GM18505 (cell line): ENCODE measurements at regions not wholly inside any gene's neighbourhood (a gene's known extent, or its start where the extent isn't known, plus 50 kb on each side); places are given as distances from the start of the nearest gene placed in this dataset.

Experiments used
- ATAC-seq: cut with Tn5 transposase; IDR thresholded peaks from one replicate; pipeline ENCODE4 v1.9.1; 2021; ENCODE audit not compliant: unreplicated experiment
- POLR2A ChIP-seq: IDR thresholded peaks from 4 replicates; pipeline ENCODE4 v1.6.1; 2011; ENCODE audit warnings: borderline replicate concordance; ENCODE audit not compliant: insufficient read depth, insufficient read length; ENCODE audit errors: extremely low read depth

DNA sequence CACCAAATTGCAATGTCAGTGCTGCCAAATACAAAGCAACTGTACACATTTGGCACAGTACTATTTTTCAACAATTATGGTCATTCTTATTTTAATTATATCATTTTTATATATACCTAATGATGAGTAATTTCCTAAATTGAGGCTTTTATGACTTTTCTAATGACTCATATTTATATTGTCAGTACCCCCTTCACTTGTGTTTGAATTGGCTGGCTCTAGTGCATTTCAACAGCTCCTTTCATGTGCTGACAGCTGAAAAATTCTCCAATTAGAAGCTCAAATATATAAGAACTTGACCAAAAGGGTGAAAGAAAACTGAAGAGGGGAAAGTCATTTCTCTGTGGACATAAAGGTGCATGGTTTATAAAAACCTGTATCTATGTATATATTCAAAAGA, 263.3 kb downstream of the SLITRK1 start:
- ATAC-seq = no peak
- TF ChIP-seq POLR2A = no peak

DNA sequence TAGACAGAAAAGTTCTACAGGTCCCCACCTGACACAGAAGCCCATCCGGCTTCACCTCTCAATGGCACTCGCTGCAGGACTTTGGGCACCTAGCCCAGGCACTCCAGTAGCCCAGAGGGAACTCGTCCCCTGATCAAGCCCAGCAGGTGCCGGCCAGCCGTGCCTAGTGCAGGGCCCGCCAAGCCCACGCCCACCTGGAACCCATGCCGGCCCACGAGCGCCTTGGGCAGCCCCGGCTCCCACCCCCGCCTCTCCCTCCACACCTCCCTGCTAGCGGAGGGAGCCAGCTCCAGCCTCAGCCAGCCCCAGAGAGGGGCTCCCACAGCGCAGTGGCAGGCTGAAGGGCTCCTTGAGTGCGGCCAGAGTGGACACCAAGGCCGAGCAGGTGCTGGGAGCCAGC, 268.8 kb downstream of the SLITRK1 start:
- no peak for ATAC-seq
- no peak for TF ChIP-seq POLR2A

DNA sequence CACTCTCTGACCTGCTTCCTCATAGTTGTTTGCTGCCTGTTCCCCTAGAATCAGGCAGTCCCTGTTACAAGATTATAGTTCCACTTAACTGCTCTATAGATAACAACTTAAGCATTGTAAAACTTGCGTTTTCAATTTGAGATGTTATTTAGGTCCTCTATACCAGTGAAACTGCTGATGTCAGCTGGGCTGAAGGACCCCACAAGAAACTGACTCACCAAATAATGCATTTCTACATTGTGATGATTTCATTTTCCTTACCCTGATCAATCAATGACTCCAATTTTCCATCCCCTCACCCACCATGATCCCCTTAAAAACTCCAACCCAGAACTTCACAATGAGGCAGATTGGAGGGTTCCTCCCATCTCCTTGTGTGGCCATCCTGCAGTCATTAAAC, 280.7 kb downstream of the SLITRK1 start:
- no peak for TF ChIP-seq POLR2A
- ATAC-seq = no peak

DNA sequence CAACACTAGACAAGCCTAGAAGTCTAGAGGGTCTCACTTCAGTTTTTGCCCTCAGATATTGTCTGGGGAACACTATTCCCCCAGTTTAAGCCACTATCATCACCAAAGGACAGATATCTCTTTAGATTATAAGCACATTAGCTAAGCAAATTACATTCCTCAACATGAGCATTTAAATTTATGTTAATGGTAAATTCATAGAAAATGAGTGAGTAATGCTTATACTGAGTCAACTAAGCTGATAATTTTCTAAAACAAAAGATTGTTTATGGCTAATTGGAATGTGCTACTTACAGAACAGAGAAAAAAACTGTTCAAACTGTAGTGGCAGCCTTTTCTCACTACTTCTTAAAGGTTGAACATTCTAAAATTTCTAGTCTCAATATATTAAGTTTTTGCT, 290.2 kb downstream of the SLITRK1 start:
- no peak for TF ChIP-seq POLR2A
- no peak for ATAC-seq

DNA sequence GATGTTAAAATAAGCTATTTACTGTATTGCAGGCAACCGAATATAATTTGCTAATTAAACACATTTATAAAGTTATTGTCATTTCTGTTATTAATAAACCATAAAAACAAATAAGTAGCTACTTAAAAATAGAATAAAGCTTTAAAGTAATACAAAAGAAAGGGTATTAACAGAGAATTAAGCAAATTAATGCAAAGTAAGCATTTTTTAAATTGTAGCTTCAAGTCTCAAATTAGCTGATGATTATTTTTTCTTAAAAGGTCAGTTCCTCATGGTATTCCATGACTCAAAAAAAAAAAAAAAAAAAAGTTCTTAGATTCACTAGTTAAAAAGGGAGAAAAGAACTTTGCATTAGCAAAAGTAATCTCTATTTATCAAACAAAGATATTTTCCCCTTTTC, 292.5 kb downstream of the SLITRK1 start:
- ATAC-seq = no peak

DNA sequence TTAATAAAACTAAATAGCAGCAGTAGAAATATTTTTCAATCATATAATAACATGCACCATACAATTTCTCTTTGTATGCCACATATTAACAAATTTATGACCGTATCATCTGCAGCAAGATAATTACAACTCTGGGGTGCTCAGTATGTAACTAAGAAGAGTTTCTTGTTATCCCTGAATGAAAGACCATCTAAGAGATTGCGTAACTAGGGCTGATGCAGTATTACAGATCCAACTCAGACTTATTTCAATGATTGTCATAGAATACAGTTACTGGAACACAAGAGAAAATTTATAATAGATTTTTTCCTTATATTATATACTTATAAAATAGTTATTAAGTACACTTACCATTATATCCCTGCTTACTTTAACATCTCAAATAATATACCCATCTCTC, 305.1 kb downstream of the SLITRK1 start:
- TF ChIP-seq POLR2A = no peak
- ATAC-seq = no peak

More for the DNA sequence above, 292.5 kb downstream of the SLITRK1 start:
- TF ChIP-seq POLR2A = no peak

DNA sequence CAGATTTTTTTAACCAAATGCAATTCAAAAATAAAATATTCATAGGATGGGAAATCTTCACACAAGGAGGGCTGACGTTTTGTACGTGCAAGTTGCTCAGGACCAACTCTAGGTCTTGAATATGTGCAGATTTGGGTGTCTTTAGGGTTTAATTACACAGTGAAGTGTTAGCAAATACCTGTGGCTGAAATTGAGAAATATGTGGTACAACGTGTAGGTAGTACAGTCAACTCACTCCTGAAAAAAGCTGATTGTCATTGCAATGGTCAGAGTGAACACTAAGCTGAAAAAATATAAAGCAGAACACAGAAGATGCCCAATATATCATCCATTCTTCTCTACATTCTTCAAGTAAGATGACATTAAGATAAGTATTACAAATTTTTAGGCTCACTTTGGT, 314.3 kb downstream of the SLITRK1 start:
- no peak for TF ChIP-seq POLR2A
- ATAC-seq = no peak

DNA sequence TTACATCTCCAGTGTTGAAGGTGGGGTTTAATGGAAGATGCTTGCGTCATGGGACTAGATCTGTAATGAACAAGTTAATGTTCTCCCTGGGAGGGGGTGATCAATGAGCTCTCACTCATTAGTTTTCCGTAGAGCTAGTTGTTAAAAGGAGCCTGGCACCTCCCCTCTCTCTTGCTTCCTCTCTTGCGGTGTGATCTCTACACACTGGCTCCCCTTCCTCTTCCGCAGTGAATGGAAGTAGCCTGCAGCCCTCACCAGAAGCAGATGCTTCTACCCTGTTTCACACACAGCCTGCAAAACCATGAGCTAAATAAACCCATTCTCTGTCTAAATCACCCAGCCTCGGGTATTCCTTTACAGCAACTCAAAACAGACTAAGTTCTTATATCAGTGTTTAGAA, 318.8 kb downstream of the SLITRK1 start:
- no peak for TF ChIP-seq POLR2A
- ATAC-seq = no peak

DNA sequence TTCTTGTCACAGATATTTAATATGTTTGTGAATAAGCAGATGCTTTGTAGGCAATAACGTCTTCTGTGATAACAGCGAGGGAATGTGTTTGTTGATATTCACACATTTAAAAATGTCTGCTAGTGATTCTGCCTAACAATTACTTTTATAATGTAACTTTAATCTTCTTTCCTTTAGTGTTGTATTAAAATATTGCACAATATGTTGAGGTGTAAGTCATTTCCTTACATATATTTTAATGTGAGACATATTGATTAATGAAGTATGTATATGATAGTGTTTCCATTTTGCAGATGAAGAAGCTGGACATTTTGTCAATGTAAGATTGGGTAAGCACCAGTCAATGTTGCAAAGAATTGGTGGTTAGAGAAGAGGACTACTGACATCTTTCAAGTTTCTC, 324.4 kb downstream of the SLITRK1 start:
- TF ChIP-seq POLR2A = no peak
- no peak for ATAC-seq

DNA sequence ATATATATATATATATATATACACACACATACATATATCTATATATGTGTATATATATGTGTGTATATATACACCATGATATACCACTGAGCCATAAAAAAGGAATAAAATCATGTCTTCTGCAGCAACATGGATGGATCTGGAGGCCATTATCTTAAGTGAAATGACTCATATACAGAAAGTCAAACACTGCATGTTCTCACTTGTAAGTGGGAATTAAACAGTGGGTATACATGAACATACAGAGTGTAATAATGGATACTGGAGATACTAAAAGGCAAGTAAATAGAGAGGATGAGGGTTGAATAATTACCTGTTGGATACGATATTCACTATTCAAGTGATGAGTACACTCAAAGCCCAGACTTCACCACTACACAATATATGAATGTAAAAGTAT, 332.6 kb downstream of the SLITRK1 start:
- ATAC-seq = no peak
- no peak for TF ChIP-seq POLR2A

DNA sequence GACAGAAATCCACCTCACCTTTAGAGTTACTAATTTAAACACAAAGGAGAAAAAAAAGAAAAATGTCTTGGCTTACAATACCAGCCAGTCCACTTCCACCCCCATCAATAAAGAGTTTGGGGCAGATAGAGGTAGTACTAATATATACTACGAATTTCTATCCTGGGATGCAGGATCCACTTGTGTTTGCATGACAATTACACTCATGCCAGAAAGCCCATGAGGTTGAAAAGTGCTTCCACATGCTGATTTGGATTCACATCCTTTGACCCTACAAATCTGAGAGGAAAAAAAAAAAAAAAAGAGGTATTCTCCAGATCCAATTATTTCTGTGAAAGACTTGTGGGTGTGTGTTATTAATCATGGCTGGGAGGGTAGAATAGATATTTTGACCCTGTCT, 335.2 kb downstream of the SLITRK1 start:
- no peak for TF ChIP-seq POLR2A
- ATAC-seq = no peak

DNA sequence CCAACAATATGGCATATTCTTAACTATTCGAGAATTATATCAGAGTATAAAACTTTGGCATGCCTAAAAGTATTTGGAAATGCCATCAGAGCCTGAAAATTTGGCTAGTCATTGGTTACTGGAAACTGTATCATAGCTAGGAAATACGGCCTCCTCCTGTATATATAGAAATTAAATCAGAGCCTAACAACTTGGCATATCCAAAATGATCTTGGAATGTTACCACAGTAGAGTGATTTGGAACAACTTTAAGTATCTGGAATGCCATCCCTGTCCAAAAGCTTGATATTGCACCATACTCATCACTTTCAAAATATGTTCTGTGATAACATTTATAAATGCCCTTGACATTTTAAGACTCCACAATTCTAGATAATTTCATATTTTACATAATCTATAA, 335.8 kb downstream of the SLITRK1 start:
- TF ChIP-seq POLR2A = no peak
- ATAC-seq = no peak

DNA sequence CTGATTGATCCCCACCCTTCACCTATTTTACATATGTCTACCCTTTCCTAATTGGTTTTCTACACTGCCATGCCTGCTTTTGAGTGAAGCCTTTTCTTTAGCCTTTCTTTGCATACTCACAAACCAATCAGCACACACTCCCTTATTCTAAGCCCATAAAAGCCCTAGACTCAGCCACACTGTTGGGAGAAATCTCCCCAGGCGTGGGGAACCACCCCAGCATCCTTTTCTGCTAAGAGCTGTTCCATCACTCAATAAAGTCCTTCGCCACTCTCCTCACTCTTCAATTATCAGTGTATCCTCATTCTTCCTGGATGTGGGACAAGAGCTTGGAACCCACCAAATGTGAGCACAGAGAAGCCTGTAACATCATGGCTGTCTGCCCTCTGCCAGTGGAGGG, 343.6 kb downstream of the SLITRK1 start:
- no peak for ATAC-seq
- TF ChIP-seq POLR2A = no peak

DNA sequence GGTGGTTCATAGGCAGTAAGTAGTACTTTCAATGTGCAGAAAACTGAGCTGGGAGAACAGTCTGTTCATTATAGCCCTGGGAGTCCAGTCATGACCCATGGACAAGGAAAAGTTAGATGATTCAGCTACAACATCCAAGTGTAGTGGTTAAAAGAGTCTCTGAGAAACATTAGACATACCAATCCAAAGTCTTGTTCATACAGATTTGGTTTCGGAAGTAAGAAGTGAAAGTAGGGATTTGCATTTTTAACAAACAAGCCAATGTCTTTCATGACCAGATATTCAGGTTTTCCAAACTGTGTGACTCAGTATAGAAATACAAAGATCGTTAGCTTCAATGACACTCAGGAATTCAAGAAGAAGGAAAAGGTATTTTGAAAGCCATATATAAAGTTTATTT, 345.3 kb downstream of the SLITRK1 start:
- no peak for ATAC-seq
- no peak for TF ChIP-seq POLR2A

DNA sequence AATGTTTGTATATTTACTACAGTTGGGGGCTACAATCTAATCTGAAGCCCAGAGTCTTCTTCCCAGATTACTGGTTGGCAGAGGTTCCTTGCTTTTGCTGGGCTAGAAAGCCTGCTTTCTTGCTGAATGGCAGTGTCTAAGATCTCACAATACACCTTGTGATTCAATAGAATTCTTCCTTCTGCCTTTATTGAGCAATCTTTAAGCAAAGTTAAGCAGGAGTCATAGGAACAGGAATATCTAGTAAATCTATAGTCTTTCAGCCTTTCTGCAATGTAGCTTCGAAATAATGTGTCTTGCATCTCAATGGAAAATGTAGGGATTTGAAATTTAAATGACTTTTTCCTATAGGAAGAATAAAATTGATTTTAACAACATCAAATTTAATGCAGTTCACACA, 346.1 kb downstream of the SLITRK1 start:
- no peak for TF ChIP-seq POLR2A
- ATAC-seq = no peak
